Stimulated activated CD8-positive, alpha-beta memory T cell treated with anti-CD3 and anti-CD28 coated beads, Interleukin-7, amount 100 ng/mL, for 1 hour (primary cell): ENCODE measurements at regions not wholly inside any gene's neighbourhood (a gene's known extent, or its start where the extent isn't known, plus 50 kb on each side); places are given as distances from the start of the nearest gene placed in this dataset.

Source experiments
- DNase-seq, 2 donors: peaks; one replicate each; pipeline ENCODE4 v3.0.0-alpha.2; 2020; ENCODE audit warnings: low read depth in 2 of 2

DNA sequence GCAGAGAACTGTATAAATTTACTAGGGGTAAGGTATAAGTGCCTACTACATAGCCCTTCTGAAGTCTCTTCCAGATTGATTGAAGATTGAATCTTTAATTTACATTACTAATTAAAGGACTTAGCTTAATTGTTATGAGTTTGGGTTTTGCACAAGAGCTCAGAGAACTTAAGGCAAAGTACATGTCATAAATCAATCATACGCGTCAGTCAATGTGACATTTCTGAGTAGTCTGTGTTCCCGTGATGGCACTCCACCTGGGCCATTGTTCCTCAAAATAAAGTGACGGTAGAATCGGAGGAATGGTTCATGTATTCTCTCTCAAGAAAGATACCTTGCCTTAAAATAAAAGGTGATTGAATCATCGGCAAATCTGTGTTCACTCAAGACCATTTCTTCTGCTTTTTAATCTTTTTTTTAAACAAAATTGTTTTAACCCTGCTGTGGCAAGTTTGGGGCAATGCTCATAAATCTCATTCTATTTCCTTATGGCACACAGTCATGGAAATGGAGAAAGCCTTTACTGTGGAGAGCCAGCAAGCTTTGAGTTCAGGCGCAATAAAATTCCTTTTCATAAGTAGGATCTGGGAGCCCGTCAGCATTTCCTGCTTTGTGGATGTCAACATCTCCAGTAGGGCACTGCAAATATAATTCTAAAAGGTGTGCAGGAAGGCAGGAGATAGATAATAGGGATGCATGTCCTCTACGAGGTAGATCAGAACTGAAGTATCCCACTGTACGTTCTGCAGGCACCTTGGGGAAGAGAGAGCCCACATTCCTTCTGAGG is 427.4 kb downstream of the GATA3 start:
- no peak for DNase-seq

DNA sequence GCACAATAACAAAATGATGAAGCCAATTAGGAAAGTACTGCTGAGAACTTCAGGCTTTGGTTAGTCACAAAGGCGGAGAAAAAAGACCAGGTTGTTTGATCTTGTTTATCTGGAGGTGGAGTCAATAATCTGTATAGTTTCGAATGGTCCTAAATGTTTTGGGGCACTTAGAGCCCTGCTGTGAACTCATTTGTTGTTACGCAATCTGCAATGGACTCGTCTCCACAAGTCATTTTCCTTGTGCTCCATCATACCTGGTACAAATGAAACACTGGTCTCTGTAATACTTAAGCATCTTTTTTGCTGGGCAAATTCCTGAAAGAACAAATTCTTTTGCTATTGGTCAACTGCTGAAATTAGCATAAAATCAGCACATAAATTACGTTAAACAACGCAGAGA is 430.5 kb downstream of the GATA3 start:
- DNase-seq, result no peak

DNA sequence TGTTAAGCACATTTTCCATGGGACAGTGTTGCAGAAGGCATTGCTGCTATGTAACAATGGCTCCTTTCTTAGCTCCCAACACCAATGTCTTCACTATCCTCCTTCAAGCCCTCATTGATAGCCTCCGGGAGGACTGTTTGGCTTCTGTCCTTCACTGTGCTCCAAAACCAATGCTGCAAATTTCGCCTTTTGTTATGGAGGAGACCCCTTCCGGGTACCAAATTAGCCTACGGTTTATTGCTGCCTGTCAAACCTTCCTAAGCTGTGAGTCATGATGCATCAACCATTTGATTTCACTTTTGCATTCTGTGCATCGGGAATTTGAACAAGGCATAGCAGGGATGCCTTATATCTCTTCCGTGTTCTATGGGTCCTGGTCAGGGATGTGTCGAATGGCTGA is 432.9 kb downstream of the GATA3 start:
- no peak for DNase-seq

DNA sequence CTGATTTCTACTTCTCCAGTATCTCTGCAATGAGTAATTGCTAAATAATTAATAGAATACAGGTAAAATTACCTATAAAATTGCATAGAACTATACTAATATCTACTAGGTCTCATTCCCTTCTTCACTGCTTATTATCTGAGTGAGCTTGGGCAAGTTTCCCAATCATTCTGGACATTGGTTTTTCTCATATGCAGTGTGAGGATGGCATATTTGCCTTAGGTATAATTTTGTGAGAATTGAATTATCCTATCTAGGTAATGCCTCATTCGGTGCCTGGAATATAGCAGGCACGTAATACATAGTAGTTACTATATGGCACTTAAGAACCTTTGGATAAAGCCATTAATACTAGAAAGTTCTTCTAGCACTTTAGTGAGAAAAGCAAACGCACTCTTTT is 434.7 kb downstream of the GATA3 start:
- DNase-seq, result no peak

DNA sequence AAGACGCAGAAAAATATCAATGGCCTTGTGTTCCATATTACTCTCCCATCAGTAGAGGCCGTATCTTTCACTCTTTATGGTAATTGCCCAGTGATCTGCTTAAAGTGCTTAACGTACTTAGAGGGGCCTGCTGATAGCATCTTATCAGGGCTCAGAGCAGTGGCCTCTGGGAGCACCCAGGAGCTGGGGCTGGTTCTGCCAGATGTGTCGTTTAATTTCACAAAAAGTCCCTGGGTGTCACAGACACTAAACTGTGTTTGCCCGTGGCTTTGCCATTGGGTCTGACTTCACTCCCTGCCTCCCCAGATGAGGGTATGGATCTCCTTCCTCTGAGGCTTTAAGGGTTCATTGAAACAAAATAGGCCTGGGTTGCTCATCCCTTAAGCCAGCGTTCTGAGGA is 435.3 kb downstream of the GATA3 start:
- no peak for DNase-seq

DNA sequence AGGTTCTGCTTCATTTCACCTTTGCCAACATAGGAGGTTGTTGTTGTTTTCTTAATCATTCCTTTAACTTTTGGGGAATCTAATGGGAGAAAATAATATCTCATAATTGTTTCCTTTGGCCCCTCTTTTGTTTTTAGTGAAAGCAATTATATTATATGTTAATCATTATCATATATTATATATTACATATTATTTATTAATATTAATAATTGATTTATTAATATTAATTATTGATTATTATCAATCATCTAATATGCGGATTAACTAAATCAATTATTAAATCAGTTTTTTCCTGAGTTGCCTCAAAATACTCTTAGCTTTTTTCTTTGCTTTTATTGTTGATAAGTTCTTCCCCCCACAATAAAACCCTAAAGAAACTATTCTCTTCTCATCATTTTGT is 443.8 kb downstream of the GATA3 start:
- DNase-seq, result no peak

DNA sequence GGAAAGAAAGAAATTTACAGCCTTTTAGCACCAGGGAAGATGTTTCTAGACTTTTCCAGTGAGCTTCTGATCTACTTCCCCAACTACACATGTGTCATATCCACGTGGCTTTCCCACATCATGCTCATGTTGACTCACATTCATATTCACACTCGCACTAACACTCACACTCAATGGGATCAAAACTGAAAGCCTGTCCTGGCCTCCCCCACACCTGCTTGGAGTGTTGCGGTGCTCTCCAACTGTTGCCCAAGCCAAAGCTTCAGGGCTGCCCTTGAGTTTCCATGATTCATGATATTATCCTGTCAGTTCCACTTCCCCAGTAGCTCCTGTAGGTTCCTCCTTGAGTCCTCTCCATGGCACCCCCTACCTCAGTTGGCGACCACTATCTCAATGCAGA is 444.4 kb downstream of the GATA3 start:
- DNase-seq, result no peak

DNA sequence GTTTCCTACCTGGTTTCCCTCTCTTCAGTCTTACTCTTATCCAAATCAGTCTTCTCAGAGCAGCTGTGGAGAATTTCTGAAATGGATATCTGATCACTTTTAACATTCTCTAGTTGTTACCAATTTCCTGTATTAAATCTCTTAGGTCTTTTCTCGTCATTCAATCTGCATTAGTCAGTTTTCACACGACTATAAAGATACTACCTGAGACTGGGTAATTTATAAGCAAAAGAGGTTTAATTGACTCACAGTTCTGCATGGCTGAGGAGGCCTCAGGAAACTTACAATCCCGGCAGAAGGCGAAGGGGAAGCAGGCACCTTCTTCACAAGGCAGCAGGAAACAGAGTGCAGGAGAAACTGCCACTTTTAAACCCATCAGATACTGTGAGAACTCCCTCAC is 444.8 kb downstream of the GATA3 start:
- DNase-seq, result no peak

DNA sequence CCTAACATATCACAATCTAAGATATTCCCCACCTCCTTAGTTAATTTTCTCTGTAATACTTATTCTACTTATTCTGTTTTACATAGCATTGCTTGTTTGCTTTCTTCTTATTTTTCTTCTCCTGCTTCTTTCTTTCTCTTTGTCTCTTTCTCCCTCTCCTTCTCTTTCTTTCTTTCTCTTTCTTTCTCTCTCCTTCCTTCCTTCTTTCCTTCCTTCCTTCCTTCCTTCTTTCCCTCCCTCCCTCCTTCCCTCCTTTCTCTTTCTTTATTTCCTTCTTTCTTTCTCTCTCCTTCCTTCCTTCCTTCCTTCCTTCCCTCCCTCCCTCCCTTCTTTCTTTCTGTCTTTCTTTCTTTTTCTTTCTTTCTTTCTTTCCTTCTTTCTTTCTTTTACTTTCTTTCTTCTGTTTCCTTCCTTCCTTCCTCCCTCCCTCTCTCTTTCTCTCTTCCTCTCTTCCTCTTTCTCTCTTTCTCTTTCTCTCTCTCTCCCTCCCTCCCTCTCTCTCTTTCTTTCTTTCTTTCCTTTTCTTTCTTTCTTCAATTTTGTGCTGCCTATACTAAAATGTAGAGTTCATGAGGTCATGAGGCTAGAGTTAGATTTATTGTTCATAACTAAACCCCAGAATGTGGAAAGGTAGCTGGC is 445.4 kb downstream of the GATA3 start:
- DNase-seq, result no peak

DNA sequence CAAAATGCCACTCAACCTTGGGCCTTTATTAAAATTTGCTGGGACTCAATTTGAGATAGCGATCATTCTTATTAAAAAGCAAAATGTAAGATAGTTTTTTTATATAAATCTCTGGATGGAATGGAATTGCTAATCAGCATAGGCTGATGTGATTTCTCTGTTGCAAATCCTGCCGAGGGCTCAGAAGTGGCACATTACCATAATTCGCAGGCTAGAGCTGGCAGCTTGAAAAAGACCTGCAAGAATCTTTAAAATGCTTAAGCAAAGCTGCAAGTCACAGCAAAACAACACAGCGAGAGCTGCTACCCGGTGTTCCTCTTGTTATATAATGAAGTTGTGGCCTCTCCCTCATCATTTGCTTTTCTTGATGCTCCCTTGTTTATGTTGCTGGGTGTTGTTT is 448.1 kb downstream of the GATA3 start:
- no peak for DNase-seq

DNA sequence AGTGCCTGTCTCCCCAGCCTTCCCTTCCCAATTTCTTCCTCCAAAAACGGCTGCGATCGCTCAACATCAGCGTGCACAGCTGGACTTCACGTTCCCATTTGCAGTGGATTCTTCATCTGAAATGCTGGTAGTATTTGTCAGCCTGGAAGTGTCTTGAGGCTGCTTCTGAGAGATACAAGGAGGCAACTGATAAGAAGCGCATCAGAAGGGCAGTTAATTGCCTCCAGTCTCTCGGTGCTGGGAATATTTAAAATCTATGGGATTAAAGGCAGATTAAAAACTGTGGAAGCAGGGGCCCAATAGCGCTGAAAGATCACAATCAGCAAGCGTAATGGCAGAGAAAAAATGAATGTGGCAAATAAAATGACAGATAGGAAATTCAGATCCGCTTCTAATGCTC is 450.0 kb downstream of the GATA3 start:
- no peak for DNase-seq

DNA sequence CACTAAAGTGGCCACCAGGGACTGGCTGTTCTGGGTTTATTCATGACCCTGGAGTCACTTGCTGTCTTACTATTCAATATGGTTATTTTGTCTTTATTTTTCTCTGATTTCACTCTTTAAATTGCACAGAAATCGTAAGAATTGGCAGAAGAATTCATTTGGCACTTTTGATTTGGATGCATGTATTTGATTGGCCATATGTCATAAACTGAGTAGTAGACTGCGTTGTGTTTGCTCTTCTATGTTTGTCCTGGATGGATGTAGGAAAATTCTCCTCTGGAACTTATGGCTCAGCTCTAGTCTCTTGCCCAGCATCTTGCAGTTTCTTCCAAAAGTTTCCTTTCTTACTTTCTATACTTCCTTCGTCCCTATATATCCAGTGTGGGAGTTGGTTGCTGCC is 452.7 kb downstream of the GATA3 start:
- no peak for DNase-seq

DNA sequence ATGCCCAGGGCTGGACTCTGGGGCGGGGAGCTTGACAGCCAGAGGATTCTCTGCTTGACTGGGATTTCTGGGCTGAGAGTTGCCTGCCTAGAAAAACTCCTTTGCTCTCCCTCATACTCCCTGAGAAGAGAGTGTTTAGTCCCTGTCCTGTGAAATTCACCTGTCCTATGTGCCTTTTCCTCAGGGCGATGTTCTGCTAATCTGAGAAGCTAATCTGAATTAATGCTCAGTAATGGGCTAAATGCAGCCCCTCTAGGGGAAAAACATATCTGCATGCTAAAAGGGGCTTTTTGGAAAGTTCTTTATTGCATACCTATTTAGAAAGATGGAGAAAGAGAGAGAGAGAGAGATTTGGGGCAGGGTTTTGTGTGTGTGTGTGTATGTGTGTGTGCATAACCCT is 454.4 kb downstream of the GATA3 start:
- no peak for DNase-seq

DNA sequence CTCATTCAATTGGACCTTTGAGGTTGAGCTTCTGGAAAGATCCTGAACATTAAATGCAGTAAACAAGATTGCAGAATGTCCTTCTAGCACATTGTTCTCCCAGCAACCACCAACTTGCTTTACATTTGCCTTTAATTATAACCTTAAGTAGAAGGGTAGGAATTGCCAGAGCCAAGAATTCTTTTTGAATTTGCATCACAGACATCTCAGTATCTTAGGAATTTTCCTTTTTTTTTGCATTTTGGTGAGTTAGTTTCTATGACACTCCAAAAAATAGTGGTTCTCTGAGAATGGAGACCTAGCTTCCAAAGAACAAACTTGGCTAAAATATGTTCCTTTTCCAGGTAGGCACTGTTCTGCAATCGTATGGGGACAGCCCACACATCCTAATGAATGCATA is 456.0 kb downstream of the GATA3 start:
- no peak for DNase-seq

DNA sequence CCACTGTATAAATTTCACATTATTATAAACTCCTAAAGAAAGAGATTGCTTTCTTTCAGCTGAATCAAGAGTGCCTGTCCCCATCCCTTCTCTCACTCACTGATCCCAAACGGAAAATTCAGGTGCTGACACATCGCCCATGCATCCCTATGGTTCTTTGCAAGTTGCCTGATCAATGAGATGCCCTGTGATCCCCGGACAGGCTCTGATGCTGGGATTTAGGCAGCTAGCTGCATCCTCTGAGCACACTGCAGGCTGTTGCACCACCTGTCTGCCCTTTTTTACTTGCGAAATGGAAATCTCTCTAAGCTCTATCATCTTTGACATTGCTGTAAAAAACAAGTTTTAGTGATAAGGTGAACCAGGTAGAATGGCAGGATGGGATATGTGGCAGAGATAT is 456.5 kb downstream of the GATA3 start:
- DNase-seq, result no peak

DNA sequence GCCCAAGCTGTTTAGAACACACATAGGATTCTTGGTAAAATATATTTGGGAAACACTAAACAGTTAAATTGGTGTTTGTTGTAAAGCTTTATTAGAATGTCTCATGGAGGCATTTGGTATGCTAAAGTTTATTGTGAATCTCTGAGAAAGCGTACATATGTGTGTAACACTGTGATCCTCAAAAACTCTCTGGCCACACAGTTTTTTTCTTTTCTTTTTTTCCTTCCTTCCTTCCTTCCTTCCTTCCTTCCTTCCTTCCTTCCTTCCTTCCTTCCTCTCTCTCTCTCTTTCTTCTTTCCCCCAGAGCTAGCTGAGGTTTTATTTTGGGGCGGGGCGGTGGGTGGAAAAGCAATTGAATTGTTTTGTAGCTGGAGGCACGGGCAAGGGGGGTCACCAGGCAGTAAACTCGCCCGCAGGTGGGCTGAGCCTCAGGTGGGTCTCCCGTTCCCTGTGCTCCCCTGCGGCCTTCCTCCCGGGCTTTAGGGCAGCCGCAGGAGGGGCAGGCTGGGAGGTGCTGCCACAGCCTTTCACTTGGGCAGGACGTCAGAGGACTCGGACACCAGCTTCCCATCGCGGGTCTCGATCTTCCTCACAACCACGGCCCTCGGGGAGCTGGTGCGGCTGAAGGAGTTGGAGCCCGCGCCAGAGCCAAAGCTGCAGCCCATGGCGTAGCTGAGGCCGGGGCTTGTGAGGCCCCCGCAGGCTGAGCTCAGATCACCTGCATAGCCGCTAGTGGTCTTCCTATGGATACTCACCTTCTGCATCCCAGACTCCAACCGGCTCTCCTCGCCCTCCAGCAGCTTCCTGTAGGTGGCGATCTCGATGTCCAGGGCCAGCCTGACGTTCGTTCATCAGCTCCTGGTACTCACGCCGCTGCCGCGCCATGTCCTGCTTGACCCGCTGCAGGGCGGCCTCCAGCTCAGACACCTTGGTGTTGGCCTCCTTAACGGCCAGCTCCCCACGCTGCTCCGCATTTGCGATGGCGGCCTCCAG is 459.0 kb downstream of the GATA3 start:
- DNase-seq, result no peak

DNA sequence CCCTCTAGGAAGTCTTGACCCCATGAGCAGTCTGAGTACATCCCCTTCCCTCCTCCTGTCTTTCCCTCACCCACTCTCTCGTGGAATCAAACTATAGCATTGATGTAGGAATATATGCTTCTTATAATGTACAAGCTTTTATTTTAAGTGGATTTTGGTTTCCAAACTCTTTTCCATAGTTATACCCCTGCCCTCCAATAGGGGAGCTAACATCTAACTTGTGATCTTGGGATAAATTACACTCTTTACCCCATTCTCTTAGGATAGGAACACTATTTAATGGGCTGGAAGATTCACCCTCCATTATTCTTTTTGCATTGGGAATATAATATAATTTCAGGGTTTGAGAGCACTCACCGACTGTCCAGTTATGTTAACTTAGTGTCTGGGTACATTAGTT is 465.9 kb downstream of the GATA3 start:
- no peak for DNase-seq

DNA sequence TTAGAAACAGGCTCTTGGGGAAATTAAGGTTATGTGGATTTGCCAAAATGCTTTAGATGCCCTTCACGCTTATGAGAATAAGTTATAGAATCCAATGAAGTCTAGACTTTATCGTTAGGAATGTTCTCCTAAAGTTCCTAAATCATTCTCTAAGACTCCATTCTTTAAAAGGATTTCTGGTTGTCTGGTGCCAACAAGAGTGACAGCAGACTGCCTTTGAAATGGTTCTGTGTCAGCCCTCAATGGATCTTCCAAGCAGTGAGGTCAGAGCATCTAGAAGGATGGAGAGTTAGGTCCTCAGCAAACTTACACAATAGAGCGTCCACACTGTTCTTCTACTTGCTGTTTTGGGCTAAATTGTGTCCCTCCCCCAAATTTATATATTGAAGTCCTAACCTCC is 473.3 kb downstream of the GATA3 start:
- no peak for DNase-seq

DNA sequence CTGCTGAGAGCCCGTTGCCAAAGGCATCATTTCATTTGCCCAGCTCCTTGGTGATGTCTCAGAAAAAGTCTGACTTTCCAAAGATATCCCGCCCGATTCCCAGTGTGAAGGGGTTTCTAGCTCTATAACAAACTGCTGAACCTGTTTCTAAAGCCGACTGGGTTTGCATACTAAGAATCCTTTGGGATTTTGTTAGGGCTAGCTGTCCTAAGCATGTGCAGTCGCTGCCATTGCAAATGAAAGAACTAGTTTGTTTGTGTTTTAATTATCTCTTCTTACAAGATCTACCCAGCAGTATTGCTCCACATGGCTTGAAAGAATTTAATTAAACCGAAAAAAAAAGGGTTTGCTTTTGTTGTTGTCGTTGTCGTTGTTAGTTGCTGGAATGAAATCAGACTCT is 476.6 kb downstream of the GATA3 start:
- no peak for DNase-seq

DNA sequence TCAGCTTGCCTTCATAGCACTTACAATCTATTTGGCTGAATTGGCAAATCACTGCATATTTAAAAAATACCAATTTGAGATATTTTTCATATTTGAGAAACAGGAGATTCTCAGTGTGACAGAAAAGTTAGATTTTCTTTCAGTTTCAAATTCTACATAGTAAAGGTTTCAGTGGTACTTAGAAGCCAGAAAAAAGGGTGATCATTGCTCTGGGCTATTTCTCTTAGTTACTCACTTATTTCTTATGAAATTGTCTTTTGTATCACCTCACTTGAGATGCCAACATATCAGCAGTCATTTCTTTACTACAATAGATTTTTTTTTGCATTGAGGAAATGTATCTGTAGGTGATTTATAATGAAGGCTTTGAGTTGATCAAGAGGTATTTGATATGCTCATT is 478.2 kb downstream of the GATA3 start:
- DNase-seq, result no peak

DNA sequence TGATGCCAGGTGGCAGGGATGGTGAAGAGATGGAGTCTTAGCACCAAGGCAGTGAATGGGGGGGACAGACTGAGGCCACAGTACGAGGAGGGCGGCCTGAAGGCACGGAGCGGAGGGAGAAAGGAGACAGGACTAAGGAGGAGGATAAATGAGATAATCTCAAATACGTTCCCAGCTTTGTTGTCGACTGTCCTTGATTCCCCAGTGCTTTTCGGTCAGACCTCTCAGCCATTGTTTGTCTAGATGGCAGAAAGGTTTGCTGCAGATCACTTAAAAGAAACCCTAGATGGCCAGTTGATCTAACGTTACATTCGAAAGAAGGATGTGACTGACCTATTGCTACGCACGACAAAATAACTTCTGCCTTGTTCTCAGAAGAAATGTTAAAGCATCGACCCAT is 479.0 kb downstream of the GATA3 start:
- DNase-seq, result no peak

DNA sequence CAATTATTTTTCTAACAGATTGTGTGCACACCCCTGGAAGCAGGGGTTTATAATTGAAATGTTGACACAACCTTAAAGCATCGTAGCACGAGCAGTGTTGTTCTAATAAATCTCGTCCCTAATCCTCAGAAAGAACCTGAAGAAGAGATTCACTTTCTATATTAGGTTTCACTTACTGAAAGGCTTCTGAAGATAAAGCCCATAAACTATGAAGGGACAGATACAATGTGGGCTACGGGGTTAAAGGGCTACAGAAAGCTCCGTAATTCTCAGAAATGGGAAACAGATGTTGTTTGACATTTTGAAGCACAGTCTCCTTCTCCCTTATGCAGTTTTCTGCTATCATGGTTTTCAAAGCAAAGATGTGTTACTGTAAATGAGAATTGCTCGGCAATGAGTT is 479.6 kb downstream of the GATA3 start:
- DNase-seq, result no peak

DNA sequence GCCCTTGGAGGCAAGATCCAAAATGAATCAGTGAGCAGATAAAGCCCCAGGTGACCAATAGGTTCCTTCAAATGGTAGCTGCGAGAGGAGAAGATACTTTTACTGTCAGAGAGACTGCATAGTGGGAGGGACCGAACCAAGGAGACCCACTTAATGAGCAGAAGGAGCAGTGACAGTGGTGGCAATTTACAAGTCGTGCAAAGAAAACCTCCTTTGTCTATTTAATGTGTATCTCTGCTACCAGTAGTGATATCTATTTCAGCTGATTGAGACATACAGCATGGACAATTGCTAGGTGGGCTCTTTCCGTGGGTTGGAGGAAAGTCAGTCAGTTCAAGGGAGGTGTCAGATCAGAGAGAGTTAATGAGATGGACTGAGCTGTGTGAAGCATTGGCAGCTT is 480.4 kb downstream of the GATA3 start:
- DNase-seq, result no peak
